Loucy (cell line): ENCODE measurements at regions not wholly inside any gene's neighbourhood (a gene's known extent, or its start where the extent isn't known, plus 50 kb on each side); places are given as distances from the start of the nearest gene placed in this dataset.

Source experiments
- H2AFZ ChIP-seq: fragments of 200-600 bp; sonication (generic); 2 replicates; pipeline ENCODE4 v1.6.0; 2016; ENCODE audit warnings: antibody characterized with exemption, mild to moderate bottlenecking, low read length, moderate library complexity
- H3F3A ChIP-seq: fragments of 200-600 bp; 2 replicates; pipeline ENCODE4 v1.6.0; 2016; ENCODE audit warnings: antibody characterized with exemption, low read depth, mild to moderate bottlenecking
- H3K27me3 ChIP-seq: fragments of 200-600 bp; sonication (generic); 2 replicates; pipeline ENCODE4 v1.6.1; 2014; ENCODE audit warnings: low read length, mild to moderate bottlenecking; ENCODE audit not compliant: insufficient read depth, poor library complexity, severe bottlenecking
- H3K36me3 ChIP-seq: fragments of 200-600 bp; sonication (generic); 2 replicates; pipeline ENCODE4 v1.6.1; 2016; ENCODE audit warnings: low read length; ENCODE audit not compliant: insufficient read depth
- H3K4me1 ChIP-seq: fragments of 200-600 bp; sonication (generic); 2 replicates; pipeline ENCODE4 v1.5.1; 2014; ENCODE audit warnings: low read length, mild to moderate bottlenecking; ENCODE audit not compliant: insufficient read depth, poor library complexity, severe bottlenecking
- H3K4me2 ChIP-seq: fragments of 200-600 bp; sonication (generic); 2 replicates; pipeline ENCODE4 v1.6.0; 2014; ENCODE audit warnings: antibody characterized with exemption, low read length, low read depth, mild to moderate bottlenecking; ENCODE audit not compliant: poor library complexity, severe bottlenecking
- H3K4me3 ChIP-seq: fragments of 200-600 bp; sonication (generic); 2 replicates; pipeline ENCODE4 v1.5.1; 2014; ENCODE audit warnings: low read length, mild to moderate bottlenecking, mixed read lengths; ENCODE audit not compliant: poor library complexity, severe bottlenecking
- H3K79me2 ChIP-seq: fragments of 200-600 bp; sonication (generic); 2 replicates; pipeline ENCODE4 v1.6.1; 2014; ENCODE audit warnings: low read length; ENCODE audit not compliant: insufficient read depth
- H3K9ac ChIP-seq: fragments of 200-600 bp; sonication (generic); 2 replicates; pipeline ENCODE4 v1.6.0; 2014; ENCODE audit warnings: mild to moderate bottlenecking, low read depth, low read length, moderate library complexity; ENCODE audit not compliant: poor library complexity, severe bottlenecking
- H3K9me2 ChIP-seq: fragments of 200-600 bp; sonication (generic); replicated peaks from 2 replicates; pipeline ENCODE4 v1.6.1; 2016; ENCODE audit warnings: low read depth, low read length, mixed read lengths
- H3K9me3 ChIP-seq: fragments of 200-600 bp; sonication (generic); 2 replicates; pipeline ENCODE4 v1.6.1; 2014; ENCODE audit warnings: mild to moderate bottlenecking, antibody characterized with exemption, low read length, low read depth; ENCODE audit not compliant: insufficient read depth
- H4K20me1 ChIP-seq: fragments of 200-600 bp; sonication (generic); 2 replicates; pipeline ENCODE4 v1.6.0; 2014; ENCODE audit warnings: antibody characterized with exemption, low read length, mild to moderate bottlenecking; ENCODE audit not compliant: insufficient read depth, poor library complexity, severe bottlenecking
- CTCF ChIP-seq: fragments of 200-600 bp; sonication (generic); conservative IDR thresholded peaks from 2 replicates; pipeline ENCODE4 v1.5.1; 2014; ENCODE audit warnings: mild to moderate bottlenecking, antibody characterized with exemption, low read length
- EZH2phosphoT487 ChIP-seq: fragments of 200-600 bp; IDR thresholded peaks from 2 replicates; pipeline ENCODE4 v1.6.1; 2018; ENCODE audit warnings: antibody characterized with exemption, mild to moderate bottlenecking, moderate library complexity, borderline replicate concordance

- no peaks in the 10 kb centered on the region for H4K20me1 ChIP-seq
- H3F3A ChIP-seq: no peaks in the 10 kb centered on the region
- H3K9me3 ChIP-seq: no peaks in the 10 kb centered on the region
- no peaks in the 10 kb centered on the region for H3K4me1 ChIP-seq
- no peak overlapping the region for H2AFZ ChIP-seq
- no peaks in the 10 kb centered on the region for H3K36me3 ChIP-seq
- no peak overlapping the region for H3K9ac ChIP-seq
- H3K9me2 ChIP-seq: no peaks in the 10 kb centered on the region; the same call in 1 of the 2 replicates
- no peak overlapping the region for H3K4me3 ChIP-seq
- no peaks in the 10 kb centered on the region for H3K79me2 ChIP-seq
- no peak overlapping the region for H3K4me2 ChIP-seq
- TF ChIP-seq CTCF (no peak), EZH2phosphoT487 (no peak)
- H3K27me3 ChIP-seq: no peaks in the 10 kb centered on the region
Measured at GRCh38 chr13:89790696-89791095, 1556.8 kb upstream of the MIR17HG start.

DNA sequence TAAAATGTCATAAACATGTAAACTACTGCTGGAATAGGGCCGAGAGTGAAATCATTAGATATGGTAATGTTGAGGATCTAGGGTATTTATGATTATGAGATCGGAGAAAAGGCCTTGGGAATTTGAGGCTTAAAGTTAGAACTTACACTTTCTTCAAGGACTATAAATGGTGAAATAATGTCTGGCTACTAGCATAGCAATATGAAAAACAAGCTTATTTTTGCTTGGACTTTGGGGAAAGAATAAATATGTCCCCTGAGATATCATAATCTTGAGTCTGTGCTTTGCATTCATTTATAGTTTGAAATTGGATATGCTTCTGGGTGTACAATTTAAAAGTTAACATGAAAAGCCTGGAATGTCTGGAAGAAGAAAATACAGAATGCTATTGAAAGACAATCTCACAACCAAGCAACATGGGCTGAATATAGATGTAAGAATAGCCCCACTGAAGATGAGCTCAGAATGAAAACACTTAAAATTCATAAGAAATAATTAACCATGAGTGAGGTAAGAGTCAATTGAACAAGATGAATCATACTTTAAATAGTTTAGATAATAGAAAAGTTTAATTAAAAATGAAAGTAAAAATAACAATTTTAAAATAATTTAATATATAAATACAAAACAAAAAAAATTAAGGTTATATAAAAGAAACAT, 1555.4 kb upstream of the MIR17HG start:
- no peaks in the 10 kb centered on the region for H3K9me3 ChIP-seq
- H3K4me2 ChIP-seq: no peak overlapping the region
- H3K4me3 ChIP-seq: no peak overlapping the region
- no peaks in the 10 kb centered on the region for H3K36me3 ChIP-seq
- no peaks in the 10 kb centered on the region for H3F3A ChIP-seq
- no peak overlapping the region for H3K9ac ChIP-seq
- no peaks in the 10 kb centered on the region for H3K4me1 ChIP-seq
- TF ChIP-seq CTCF: no peak
- TF ChIP-seq EZH2phosphoT487: no peak
- H3K79me2 ChIP-seq: no peaks in the 10 kb centered on the region
- H2AFZ ChIP-seq: no peak overlapping the region
- no peaks in the 10 kb centered on the region for H4K20me1 ChIP-seq
- H3K9me2 ChIP-seq: no peaks in the 10 kb centered on the region; the same call in 1 of the 2 replicates
- H3K27me3 ChIP-seq: no peaks in the 10 kb centered on the region

GRCh38 chr13:89796196-89796595, 1551.3 kb upstream of the MIR17HG start:
- no peak overlapping the region for H3K4me3 ChIP-seq
- no peaks in the 10 kb centered on the region for H3K79me2 ChIP-seq
- H3K27me3 ChIP-seq: no peaks in the 10 kb centered on the region
- H3K9ac ChIP-seq: no peak overlapping the region
- no peaks in the 10 kb centered on the region for H3F3A ChIP-seq
- H3K4me2 ChIP-seq: no peak overlapping the region
- H3K9me3 ChIP-seq: no peaks in the 10 kb centered on the region
- H3K4me1 ChIP-seq: no peaks in the 10 kb centered on the region
- TF ChIP-seq EZH2phosphoT487: no peak
- no peak for TF ChIP-seq CTCF
- no peaks in the 10 kb centered on the region for H4K20me1 ChIP-seq
- H2AFZ ChIP-seq: no peak overlapping the region
- no peaks in the 10 kb centered on the region for H3K9me2 ChIP-seq
- no peaks in the 10 kb centered on the region for H3K36me3 ChIP-seq
